Lower lobe of right lung (tissue), 2 donors: ENCODE measurements at regions not wholly inside any gene's neighbourhood (a gene's known extent, or its start where the extent isn't known, plus 50 kb on each side); places are given as distances from the start of the nearest gene placed in this dataset.

Experiments
- ATAC-seq, 2 donors: fragments of 200-7000 bp; cut with Tn5 transposase; one replicate each; pipeline ENCODE4 v1.9.1; 2020 to 2022; ENCODE audit warnings: mild to moderate bottlenecking in 2 of 2, moderate library complexity in 2 of 2
- DNase-seq: peaks from one replicate; pipeline ENCODE4 v3.0.0-alpha.2; 2020
- H3K27ac ChIP-seq: fragments of 200-600 bp; one replicate; pipeline ENCODE4 v1.8.0; 2022
- H3K27me3 ChIP-seq: fragments of 200-600 bp; one replicate; pipeline ENCODE4 v1.8.0; 2022; ENCODE audit warnings: low read depth
- H3K36me3 ChIP-seq: fragments of 200-600 bp; one replicate; pipeline ENCODE4 v1.8.0; 2022; ENCODE audit warnings: mild to moderate bottlenecking
- H3K4me1 ChIP-seq: fragments of 200-600 bp; one replicate; pipeline ENCODE4 v1.8.0; 2022
- H3K4me3 ChIP-seq: fragments of 200-600 bp; one replicate; pipeline ENCODE4 v1.8.0; 2022; ENCODE audit warnings: mild to moderate bottlenecking
- H3K9me3 ChIP-seq: fragments of 200-600 bp; one replicate; pipeline ENCODE4 v1.8.0; 2022
- CTCF ChIP-seq: fragments of 200-600 bp; IDR thresholded peaks from one replicate; pipeline ENCODE4 v1.8.0; 2022; ENCODE audit warnings: antibody characterized with exemption, mild to moderate bottlenecking
- intact Hi-C: fragments of 100-400 bp; cut with DNase I; formaldehyde crosslinking; loops from one replicate; pipeline ENCODE4 v1.11.0; 2022
- donor health status: DM: no; HTN: yes; CAD: no; lungs with severe emphysema.

- Histone ChIP-seq H3K36me3 (no peaks in the 10 kb centered on the region), H3K27me3 (no peaks in the 10 kb centered on the region), H3K27ac (no peak overlapping the region), H3K4me3 (no peak overlapping the region), H3K4me1 (no peaks in the 10 kb centered on the region), H3K9me3 (no peaks in the 10 kb centered on the region)
- DNase-seq (no peak), ATAC-seq (no peak)
- TF ChIP-seq CTCF: no peak
- intact Hi-C loops: no loop called here
Observed at GRCh38 chr12:22969521-22969920, 344.6 kb downstream of the ETNK1 start.

- no peak for TF ChIP-seq CTCF
- Histone ChIP-seq H3K36me3 (no peaks in the 10 kb centered on the region), H3K4me3 (no peak overlapping the region), H3K4me1 (no peaks in the 10 kb centered on the region), H3K9me3 (no peaks in the 10 kb centered on the region), H3K27ac (no peak overlapping the region), H3K27me3 (no peaks in the 10 kb centered on the region)
- no peak for DNase-seq
- ATAC-seq: no peak
- intact Hi-C loops: no loop called here
Observed at GRCh38 chr12:22971247-22971646, 346.3 kb downstream of the ETNK1 start.

DNA sequence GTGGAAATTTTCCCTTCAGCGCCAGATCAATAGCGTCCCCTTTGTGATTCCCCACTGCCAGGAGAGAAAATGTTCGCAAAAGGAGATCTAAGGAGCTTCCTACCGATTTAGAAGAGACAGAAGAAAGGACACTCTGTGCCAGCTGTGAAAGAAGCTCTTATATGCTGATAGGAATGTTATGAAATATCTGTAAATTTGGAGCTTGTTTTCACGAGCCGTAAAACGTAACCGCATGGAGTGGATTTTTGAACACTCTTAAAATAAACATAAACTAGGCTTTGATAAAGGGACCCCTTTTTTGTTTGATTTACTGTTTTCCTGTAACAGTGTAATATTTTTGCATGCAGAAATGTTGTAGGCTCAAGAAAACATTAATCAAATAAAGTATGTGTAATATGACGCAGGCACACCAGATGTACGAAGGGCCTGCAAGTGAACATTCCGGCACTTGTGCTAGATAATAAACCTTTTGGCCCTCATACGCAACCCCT lies 346.8 kb downstream of the ETNK1 start:
- DNase-seq (no peak), ATAC-seq (no peak)
- no peak for TF ChIP-seq CTCF
- no peaks in the 10 kb centered on the region for H3K36me3 ChIP-seq
- H3K9me3 ChIP-seq: no peaks in the 10 kb centered on the region
- H3K27me3 ChIP-seq: no peaks in the 10 kb centered on the region
- intact Hi-C loops: no loop called here
- H3K4me1 ChIP-seq: no peaks in the 10 kb centered on the region
- H3K27ac ChIP-seq: no peak overlapping the region
- H3K4me3 ChIP-seq: no peak overlapping the region

GRCh38 chr12:22974865-22975264 lies 349.9 kb downstream of the ETNK1 start:
- no peak overlapping the region for H3K4me3 ChIP-seq
- H3K4me1 ChIP-seq: peaks cover 4% of the 10 kb centered on the region
- no peaks in the 10 kb centered on the region for H3K9me3 ChIP-seq
- no peaks in the 10 kb centered on the region for H3K27me3 ChIP-seq
- TF ChIP-seq CTCF: no peak
- intact Hi-C loops: no loop called here
- no peak overlapping the region for H3K27ac ChIP-seq
- no peaks in the 10 kb centered on the region for H3K36me3 ChIP-seq
- no peak for DNase-seq
- ATAC-seq: peak; percentile 81 to 95

DNA sequence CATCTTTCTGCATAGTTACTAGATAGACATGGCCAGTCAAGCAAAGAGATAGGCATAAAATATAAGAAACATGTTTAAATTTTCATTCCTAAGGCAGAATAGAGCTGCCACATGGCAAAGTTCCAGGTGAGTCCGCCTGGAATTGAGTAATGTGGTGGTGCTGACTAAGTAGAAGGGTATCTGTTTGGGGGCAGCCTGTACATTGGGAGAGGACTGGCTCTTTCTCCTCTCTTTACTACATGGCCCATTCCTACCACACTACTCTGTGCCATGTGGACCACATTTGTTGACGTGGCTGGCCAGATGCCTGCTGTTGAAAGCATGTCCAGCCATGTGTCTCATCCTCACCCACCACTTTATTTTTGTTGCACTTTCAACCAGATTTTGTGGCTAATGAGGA lies 354.0 kb downstream of the ETNK1 start:
- Histone ChIP-seq H3K9me3 (no peaks in the 10 kb centered on the region), H3K27ac (no peak overlapping the region), H3K4me1 (peaks cover 4% of the 10 kb centered on the region), H3K27me3 (no peaks in the 10 kb centered on the region), H3K36me3 (no peaks in the 10 kb centered on the region), H3K4me3 (no peak overlapping the region)
- ATAC-seq (no peak), DNase-seq (no peak)
- no peak for TF ChIP-seq CTCF
- intact Hi-C loops: no loop called here
